SK-N-SH (cell line): ENCODE measurements at regions not wholly inside any gene's neighbourhood (a gene's known extent, or its start where the extent isn't known, plus 50 kb on each side); places are given as distances from the start of the nearest gene placed in this dataset.

Source experiments
- CTCF ChIA-PET: fragments of 300-600, 350-600 bp; formaldehyde crosslinking; extraction: SDS; loops from one replicate; lab custom pipeline; 2021; lab: Yijun Ruan, JAX
- POLR2A ChIA-PET: fragments of 350-600 bp; sonication (Branson Sonifier 250); formaldehyde crosslinking; extraction: SDS; loops from one replicate; lab custom pipeline; 2020; ENCODE audit warnings: antibody characterized with exemption, inconsistent platforms; lab: Yijun Ruan, JAX
- DNase-seq: peaks from one replicate; pipeline ENCODE4 v3.0.0; 2012
- H2AFZ ChIP-seq: fragments of 200-600 bp; sonication (generic); 2 replicates; pipeline ENCODE4 v1.8.1; 2016; ENCODE audit warnings: antibody characterized with exemption, mild to moderate bottlenecking, low read depth
- H3F3A ChIP-seq: fragments of 200-600 bp; sonication (generic); replicated peaks from 2 replicates; pipeline ENCODE3; 2016; ENCODE audit warnings: antibody characterized with exemption, mild to moderate bottlenecking; ENCODE audit not compliant: insufficient read depth
- H3K27ac ChIP-seq, 2 experiments: fragments of 200-500 bp in 1 of 2; fragments of 200-600 bp in 1 of 2; sonication (Bioruptor generic) in 1 of 2; sonication (generic), shearing (Covaris generic) in 1 of 2; 2 replicates each; pipeline versions ENCODE4 v1.5.1 to v1.6.1; 2014 to 2016; ENCODE audit warnings: low read depth in 2 of 2, inconsistent platforms in 1 of 2, low read length in 1 of 2, mild to moderate bottlenecking in 1 of 2, mixed read lengths in 1 of 2
- H3K27me3 ChIP-seq: fragments of 200-600 bp; sonication (generic), shearing (Covaris generic); 2 replicates; pipeline ENCODE4 v1.6.1; 2016; ENCODE audit warnings: mixed run types; ENCODE audit not compliant: insufficient read depth
- H3K36me3 ChIP-seq, 2 experiments: fragments of 200-500 bp in 1 of 2; fragments of 200-600 bp in 1 of 2; sonication (Bioruptor generic) in 1 of 2; sonication (generic) in 1 of 2; replicated peaks in 1 of 2; 2 replicates each; pipeline versions ENCODE3 to v1.5.1; 2014 to 2016; ENCODE audit warnings: low read length in 1 of 2, mild to moderate bottlenecking in 1 of 2; ENCODE audit not compliant: insufficient read depth in 2 of 2, control insufficient read depth in 1 of 2
- H3K4me1 ChIP-seq, 2 experiments: fragments of 200-500 bp in 1 of 2; fragments of 200-600 bp in 1 of 2; sonication (Bioruptor generic) in 1 of 2; sonication (generic), shearing (Covaris generic) in 1 of 2; 2 replicates each; pipeline versions ENCODE4 v1.5.1 to v1.6.1; 2014 to 2016; ENCODE audit warnings: low read depth in 1 of 2, low read length in 1 of 2, mixed run types in 1 of 2; ENCODE audit not compliant: insufficient read depth in 2 of 2, control insufficient read depth in 1 of 2
- H3K4me2 ChIP-seq: fragments of 200-600 bp; sonication (generic), shearing (Covaris generic); 2 replicates; pipeline ENCODE4 v1.6.1; 2017; ENCODE audit warnings: mixed run types
- H3K4me3 ChIP-seq, 2 experiments: fragments of 200-500 bp in 1 of 2; fragments of 200-600 bp in 1 of 2; sonication (Bioruptor generic) in 1 of 2; sonication (generic), shearing (Covaris generic) in 1 of 2; 2 replicates each; pipeline versions ENCODE4 v1.5.1 to v1.8.1; 2014 to 2016; ENCODE audit warnings: low read depth in 2 of 2, inconsistent platforms in 1 of 2, low read length in 1 of 2, mild to moderate bottlenecking in 1 of 2, mixed read lengths in 1 of 2, moderate library complexity in 1 of 2
- H3K79me2 ChIP-seq: fragments of 200-600 bp; sonication (generic); 2 replicates; pipeline ENCODE4 v1.8.1; 2017; ENCODE audit warnings: mild to moderate bottlenecking; ENCODE audit not compliant: insufficient read depth
- H3K9ac ChIP-seq: fragments of 200-600 bp; sonication (generic); 2 replicates; pipeline ENCODE4 v1.6.1; 2017; ENCODE audit warnings: mixed run types
- H3K9me2 ChIP-seq: fragments of 200-600 bp; sonication (generic); 2 replicates; pipeline ENCODE4 v1.6.1; 2017; ENCODE audit warnings: mixed run types
- H3K9me3 ChIP-seq: fragments of 200-600 bp; sonication (generic); 2 replicates; pipeline ENCODE4 v1.6.1; 2017; ENCODE audit warnings: mixed run types, mild to moderate bottlenecking, moderate library complexity
- H4K20me1 ChIP-seq: fragments of 200-600 bp; sonication (generic); 2 replicates; pipeline ENCODE4 v1.6.1; 2017; ENCODE audit warnings: mild to moderate bottlenecking, mixed run types; ENCODE audit not compliant: insufficient read depth
- ELF1 ChIP-seq: IDR thresholded peaks from 2 replicates; pipeline ENCODE4 v1.4.0; 2012
- EZH2phosphoT487 ChIP-seq: fragments of 200-600 bp; sonication (generic); IDR thresholded peaks from 2 replicates; pipeline ENCODE4 v1.6.1; 2017; ENCODE audit warnings: low read depth, mixed run types, mild to moderate bottlenecking, antibody characterized with exemption, moderate library complexity, borderline replicate concordance
- FOXM1 ChIP-seq: IDR thresholded peaks from 2 replicates; pipeline ENCODE4 v1.4.0; 2012; ENCODE audit warnings: low read depth, mild to moderate bottlenecking
- JUND ChIP-seq: IDR thresholded peaks from 2 replicates; pipeline ENCODE4 v1.4.0; 2012
- MEF2A ChIP-seq: IDR thresholded peaks from 2 replicates; pipeline ENCODE4 v1.4.0; 2012; ENCODE audit warnings: low read depth, borderline replicate concordance
- MXI1 ChIP-seq: IDR thresholded peaks from 2 replicates; pipeline ENCODE4 v1.6.1; 2012; ENCODE audit warnings: mild to moderate bottlenecking, low read depth, low read length, improper control_type of control experiment
- NFIC ChIP-seq: IDR thresholded peaks from 2 replicates; pipeline ENCODE4 v1.4.0; 2012; ENCODE audit warnings: borderline replicate concordance
- POLR2AphosphoS5 ChIP-seq: IDR thresholded peaks from 2 replicates; pipeline ENCODE4 v1.6.1; 2012; ENCODE audit warnings: low read depth, low read length
- RAD21 ChIP-seq: IDR thresholded peaks from 2 replicates; pipeline ENCODE4 v1.6.1; 2012; ENCODE audit warnings: mild to moderate bottlenecking, low read length
- RFX5 ChIP-seq: IDR thresholded peaks from 2 replicates; pipeline ENCODE4 v1.6.1; 2012; ENCODE audit warnings: mild to moderate bottlenecking, improper control_type of control experiment, low read length
- RXRA ChIP-seq: IDR thresholded peaks from 2 replicates; pipeline ENCODE4 v1.4.0; 2012; ENCODE audit warnings: low read depth, mild to moderate bottlenecking, borderline replicate concordance
- TEAD4 ChIP-seq: IDR thresholded peaks from 2 replicates; pipeline ENCODE4 v1.4.0; 2012; ENCODE audit warnings: mild to moderate bottlenecking, borderline replicate concordance; ENCODE audit not compliant: insufficient read depth
- USF1 ChIP-seq: IDR thresholded peaks from 2 replicates; pipeline ENCODE4 v1.4.0; 2012; ENCODE audit warnings: low read depth, borderline replicate concordance
- WGBS: methylation state at CpG from one replicate; pipeline ENCODE4 v1.1.6; 2017; ENCODE audit warnings: low lambda C conversion rate; 5-methylcytosine and 5-hydroxymethylcytosine counted together
- TF ChIP-seq, protein P1 (sequence below): IDR thresholded peaks from 2 replicates; pipeline ENCODE4 v1.4.0; 2012; ENCODE audit warnings: low read depth, borderline replicate concordance
- TF ChIP-seq, protein P2 (sequence below): fragments of 200-600 bp; sonication (generic); IDR thresholded peaks from 2 replicates; pipeline ENCODE4 v1.6.1; 2017; ENCODE audit warnings: antibody characterized with exemption, mild to moderate bottlenecking, moderate library complexity
- TF ChIP-seq, protein P3 (sequence below): IDR thresholded peaks from 2 replicates; pipeline ENCODE4 v1.6.1; 2012; ENCODE audit warnings: mild to moderate bottlenecking, low read depth, low read length, moderate library complexity

- Histone ChIP-seq H3K4me3 (no peak overlapping the region), H3K27me3 (no peaks in the 10 kb centered on the region), H3K4me1 (peaks cover 0 to 7% of the 10 kb centered on the region in 2 experiments; a peak in 2 of 4 replicates), H3K27ac (no peak overlapping the region), H3K79me2 (no peaks in the 10 kb centered on the region), H3K9me2 (no peaks in the 10 kb centered on the region), H3K9me3 (no peaks in the 10 kb centered on the region), H3K9ac (no peak overlapping the region), H4K20me1 (no peaks in the 10 kb centered on the region), H2AFZ (no peak overlapping the region), H3F3A (no peaks in the 10 kb centered on the region), H3K4me2 (no peak overlapping the region; the same call in 1 of the 2 replicates), H3K36me3 (no peaks in the 10 kb centered on the region)
- ChIA-PET POLR2A (no interaction called here), CTCF (no interaction called here)
- 69% methylated on average over 5 of the region's 5 CpGs for WGBS
- TF ChIP-seq USF1 (no peak), MXI1 (no peak), RAD21 (no peak), TEAD4 (no peak), JUND (no peak), EZH2phosphoT487 (no peak), ELF1 (no peak), POLR2AphosphoS5 (no peak), RFX5 (no peak), NFIC (no peak)
- TF ChIP-seq, protein P1, sequence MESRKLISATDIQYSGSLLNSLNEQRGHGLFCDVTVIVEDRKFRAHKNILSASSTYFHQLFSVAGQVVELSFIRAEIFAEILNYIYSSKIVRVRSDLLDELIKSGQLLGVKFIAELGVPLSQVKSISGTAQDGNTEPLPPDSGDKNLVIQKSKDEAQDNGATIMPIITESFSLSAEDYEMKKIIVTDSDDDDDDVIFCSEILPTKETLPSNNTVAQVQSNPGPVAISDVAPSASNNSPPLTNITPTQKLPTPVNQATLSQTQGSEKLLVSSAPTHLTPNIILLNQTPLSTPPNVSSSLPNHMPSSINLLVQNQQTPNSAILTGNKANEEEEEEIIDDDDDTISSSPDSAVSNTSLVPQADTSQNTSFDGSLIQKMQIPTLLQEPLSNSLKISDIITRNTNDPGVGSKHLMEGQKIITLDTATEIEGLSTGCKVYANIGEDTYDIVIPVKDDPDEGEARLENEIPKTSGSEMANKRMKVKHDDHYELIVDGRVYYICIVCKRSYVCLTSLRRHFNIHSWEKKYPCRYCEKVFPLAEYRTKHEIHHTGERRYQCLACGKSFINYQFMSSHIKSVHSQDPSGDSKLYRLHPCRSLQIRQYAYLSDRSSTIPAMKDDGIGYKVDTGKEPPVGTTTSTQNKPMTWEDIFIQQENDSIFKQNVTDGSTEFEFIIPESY, result no peak
- no peak for DNase-seq
These were observed 110.1 kb downstream of the SMIM20 start for GRCh38 chr4:26024079-26024478.

DNA sequence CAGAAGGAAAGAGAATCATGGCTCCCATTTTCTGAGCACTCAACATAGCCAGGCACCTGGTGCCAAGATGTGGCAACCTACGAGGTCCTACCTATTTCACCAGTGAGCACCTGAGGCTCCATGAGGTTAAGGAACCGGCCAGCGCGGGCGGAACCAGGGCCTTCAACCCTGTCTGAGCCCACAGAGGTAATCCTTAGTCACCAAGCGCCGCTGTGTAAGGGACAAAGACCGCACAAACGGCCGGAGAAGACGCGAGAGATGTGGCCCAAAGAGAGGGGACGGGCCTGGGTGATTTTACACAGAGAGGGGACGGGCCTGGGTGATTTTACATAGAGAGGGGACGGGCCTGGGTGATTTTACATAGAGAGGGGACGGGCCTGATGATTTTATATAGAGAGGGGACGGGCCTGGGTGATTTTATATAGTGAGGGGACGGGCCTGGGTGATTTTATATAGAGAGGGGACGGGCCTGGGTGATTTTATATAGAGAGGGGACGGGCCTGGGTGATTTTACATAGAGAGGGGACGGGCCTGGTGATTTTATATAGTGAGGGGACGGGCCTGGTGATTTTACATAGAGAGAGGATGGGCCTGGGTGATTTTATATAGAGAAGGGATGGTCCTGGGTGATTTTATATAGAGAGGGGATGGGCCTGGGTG, 114.2 kb downstream of the SMIM20 start:
- Histone ChIP-seq H3K36me3 (no peaks in the 10 kb centered on the region), H3K4me2 (no peak overlapping the region), H3F3A (no peaks in the 10 kb centered on the region), H2AFZ (no peak overlapping the region), H3K79me2 (no peaks in the 10 kb centered on the region), H3K9ac (no peak overlapping the region), H3K27ac (no peak overlapping the region), H3K4me1 (peaks cover 0 to 6% of the 10 kb centered on the region in 2 experiments; a peak in 1 of 4 replicates), H4K20me1 (no peaks in the 10 kb centered on the region), H3K27me3 (no peaks in the 10 kb centered on the region), H3K4me3 (no peak overlapping the region), H3K9me2 (no peaks in the 10 kb centered on the region), H3K9me3 (no peaks in the 10 kb centered on the region)
- DNase-seq, result no peak
- ChIA-PET POLR2A (no interaction called here), CTCF (interaction anchor here (0.6 to 2.1 kb wide), 13 partner anchors 11 to 813 kb away, joined by 3 to 11 read pairs (median 5); no protein-coding TSS in a partner anchor)
- no peak for TF ChIP-seq RXRA
- TF ChIP-seq, protein P2, sequence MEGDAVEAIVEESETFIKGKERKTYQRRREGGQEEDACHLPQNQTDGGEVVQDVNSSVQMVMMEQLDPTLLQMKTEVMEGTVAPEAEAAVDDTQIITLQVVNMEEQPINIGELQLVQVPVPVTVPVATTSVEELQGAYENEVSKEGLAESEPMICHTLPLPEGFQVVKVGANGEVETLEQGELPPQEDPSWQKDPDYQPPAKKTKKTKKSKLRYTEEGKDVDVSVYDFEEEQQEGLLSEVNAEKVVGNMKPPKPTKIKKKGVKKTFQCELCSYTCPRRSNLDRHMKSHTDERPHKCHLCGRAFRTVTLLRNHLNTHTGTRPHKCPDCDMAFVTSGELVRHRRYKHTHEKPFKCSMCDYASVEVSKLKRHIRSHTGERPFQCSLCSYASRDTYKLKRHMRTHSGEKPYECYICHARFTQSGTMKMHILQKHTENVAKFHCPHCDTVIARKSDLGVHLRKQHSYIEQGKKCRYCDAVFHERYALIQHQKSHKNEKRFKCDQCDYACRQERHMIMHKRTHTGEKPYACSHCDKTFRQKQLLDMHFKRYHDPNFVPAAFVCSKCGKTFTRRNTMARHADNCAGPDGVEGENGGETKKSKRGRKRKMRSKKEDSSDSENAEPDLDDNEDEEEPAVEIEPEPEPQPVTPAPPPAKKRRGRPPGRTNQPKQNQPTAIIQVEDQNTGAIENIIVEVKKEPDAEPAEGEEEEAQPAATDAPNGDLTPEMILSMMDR, result no peak
- no peak for TF ChIP-seq EZH2phosphoT487
- TF ChIP-seq MEF2A, result no peak
- TF ChIP-seq, protein P3, sequence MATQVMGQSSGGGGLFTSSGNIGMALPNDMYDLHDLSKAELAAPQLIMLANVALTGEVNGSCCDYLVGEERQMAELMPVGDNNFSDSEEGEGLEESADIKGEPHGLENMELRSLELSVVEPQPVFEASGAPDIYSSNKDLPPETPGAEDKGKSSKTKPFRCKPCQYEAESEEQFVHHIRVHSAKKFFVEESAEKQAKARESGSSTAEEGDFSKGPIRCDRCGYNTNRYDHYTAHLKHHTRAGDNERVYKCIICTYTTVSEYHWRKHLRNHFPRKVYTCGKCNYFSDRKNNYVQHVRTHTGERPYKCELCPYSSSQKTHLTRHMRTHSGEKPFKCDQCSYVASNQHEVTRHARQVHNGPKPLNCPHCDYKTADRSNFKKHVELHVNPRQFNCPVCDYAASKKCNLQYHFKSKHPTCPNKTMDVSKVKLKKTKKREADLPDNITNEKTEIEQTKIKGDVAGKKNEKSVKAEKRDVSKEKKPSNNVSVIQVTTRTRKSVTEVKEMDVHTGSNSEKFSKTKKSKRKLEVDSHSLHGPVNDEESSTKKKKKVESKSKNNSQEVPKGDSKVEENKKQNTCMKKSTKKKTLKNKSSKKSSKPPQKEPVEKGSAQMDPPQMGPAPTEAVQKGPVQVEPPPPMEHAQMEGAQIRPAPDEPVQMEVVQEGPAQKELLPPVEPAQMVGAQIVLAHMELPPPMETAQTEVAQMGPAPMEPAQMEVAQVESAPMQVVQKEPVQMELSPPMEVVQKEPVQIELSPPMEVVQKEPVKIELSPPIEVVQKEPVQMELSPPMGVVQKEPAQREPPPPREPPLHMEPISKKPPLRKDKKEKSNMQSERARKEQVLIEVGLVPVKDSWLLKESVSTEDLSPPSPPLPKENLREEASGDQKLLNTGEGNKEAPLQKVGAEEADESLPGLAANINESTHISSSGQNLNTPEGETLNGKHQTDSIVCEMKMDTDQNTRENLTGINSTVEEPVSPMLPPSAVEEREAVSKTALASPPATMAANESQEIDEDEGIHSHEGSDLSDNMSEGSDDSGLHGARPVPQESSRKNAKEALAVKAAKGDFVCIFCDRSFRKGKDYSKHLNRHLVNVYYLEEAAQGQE, result no peak
- no peak for TF ChIP-seq FOXM1
- TF ChIP-seq RAD21, result no peak
- 75% methylated on average over 22 of the region's 22 CpGs for WGBS
